ENCODE measurements at regions not wholly inside any gene's neighbourhood (a gene's known extent, or its start where the extent isn't known, plus 50 kb on each side); places are given as distances from the start of the nearest gene placed in this dataset.
"Not testable (repeated sequence)": the region's sequence is repeated elsewhere in the genome, so short reads cannot be mapped to it uniquely, and the experiment has no call there.

GRCh38 chr2:129797489-129798300 lies 181.8 kb upstream of the RAB6C start:
- DNase-seq (ENCODE audit: low read depth) = no peak

- DNase-seq (ENCODE audit: low read depth) = no peak
Observed at GRCh38 chr2:129798301-129798581, 181.2 kb upstream of the RAB6C start.

GRCh38 chr2:129798626-129799025 lies 180.8 kb upstream of the RAB6C start:
- DNase-seq (ENCODE audit: low read depth) = no peak

GRCh38 chr2:129799036-129799958 lies 180.2 kb upstream of the RAB6C start:
- no peak for DNase-seq (ENCODE audit: low read depth)

GRCh38 chr2:129800285-129800684 lies 179.2 kb upstream of the RAB6C start:
- no peak for DNase-seq (ENCODE audit: low read depth)

- no peak for DNase-seq (ENCODE audit: low read depth)
Observed at GRCh38 chr2:129800686-129801085, 178.8 kb upstream of the RAB6C start.

GRCh38 chr2:129801575-129801974 lies 177.9 kb upstream of the RAB6C start:
- DNase-seq (ENCODE audit: low read depth) = no peak

- no peak for DNase-seq (ENCODE audit: low read depth)
Observed at GRCh38 chr2:129802290-129802689, 177.2 kb upstream of the RAB6C start.

GRCh38 chr2:129803032-129803431 lies 176.4 kb upstream of the RAB6C start:
- no peak for DNase-seq (ENCODE audit: low read depth)

- no peak for DNase-seq (ENCODE audit: low read depth)
Observed at GRCh38 chr2:129803871-129804270, 175.6 kb upstream of the RAB6C start.

GRCh38 chr2:129805899-129806298 lies 173.6 kb upstream of the RAB6C start:
- no peak for DNase-seq (ENCODE audit: low read depth)

GRCh38 chr2:129806317-129806716 lies 173.1 kb upstream of the RAB6C start:
- DNase-seq (ENCODE audit: low read depth) = no peak

- DNase-seq (ENCODE audit: low read depth) = no peak
Observed at GRCh38 chr2:129806990-129807389, 172.5 kb upstream of the RAB6C start.

- DNase-seq (ENCODE audit: low read depth) = not testable (repeated sequence)
Observed at GRCh38 chr2:129807642-129808338, 171.7 kb upstream of the RAB6C start.

- no peak for DNase-seq (ENCODE audit: low read depth)
Observed at GRCh38 chr2:129810521-129810920, 168.9 kb upstream of the RAB6C start.

- no peak for DNase-seq (ENCODE audit: low read depth)
Observed at GRCh38 chr2:129812071-129812470, 167.4 kb upstream of the RAB6C start.

GRCh38 chr2:129812654-129813053 lies 166.8 kb upstream of the RAB6C start:
- DNase-seq (ENCODE audit: low read depth) = no peak

GRCh38 chr2:129813404-129813803 lies 166.1 kb upstream of the RAB6C start:
- DNase-seq (ENCODE audit: low read depth) = no peak

- DNase-seq (ENCODE audit: low read depth) = no peak
Observed at GRCh38 chr2:129816813-129817574, 162.5 kb upstream of the RAB6C start.

- no peak for DNase-seq (ENCODE audit: low read depth)
Observed at GRCh38 chr2:129819855-129820254, 159.6 kb upstream of the RAB6C start.

- DNase-seq (ENCODE audit: low read depth) = no peak
Observed at GRCh38 chr2:129820908-129821307, 158.6 kb upstream of the RAB6C start.

- no peak for DNase-seq (ENCODE audit: low read depth)
Observed at GRCh38 chr2:129821445-129821844, 158.0 kb upstream of the RAB6C start.
